Skeletal muscle tissue (tissue), 3 donors: ENCODE measurements at regions not wholly inside any gene's neighbourhood (a gene's known extent, or its start where the extent isn't known, plus 50 kb on each side); places are given as distances from the start of the nearest gene placed in this dataset.

ENCODE experiments used
- H3K27ac ChIP-seq: one replicate; pipeline ENCODE4 v1.7.0; 2013; ENCODE audit warnings: mild to moderate bottlenecking, low read depth, low read length, inconsistent platforms
- H3K27me3 ChIP-seq, 3 donors: one replicate each; pipeline ENCODE4 v1.7.0; 2013; ENCODE audit warnings: low read length in 3 of 3; ENCODE audit not compliant: control insufficient read depth in 3 of 3, insufficient read depth in 3 of 3
- H3K36me3 ChIP-seq, 3 donors: one replicate each; pipeline ENCODE4 v1.7.0; 2013; ENCODE audit warnings: low read length in 3 of 3; ENCODE audit not compliant: control insufficient read depth in 3 of 3, insufficient read depth in 3 of 3
- H3K4me1 ChIP-seq, 3 donors: one replicate each; pipeline ENCODE4 v1.7.0; 2013; ENCODE audit warnings: low read length in 3 of 3, mild to moderate bottlenecking in 3 of 3; ENCODE audit not compliant: control insufficient read depth in 3 of 3, insufficient read depth in 3 of 3
- H3K4me3 ChIP-seq, 3 donors: one replicate each; pipeline ENCODE4 v1.7.0; 2013; ENCODE audit warnings: low read length in 3 of 3
- H3K9ac ChIP-seq, 3 donors: one replicate each; pipeline ENCODE4 v1.7.0; 2013; ENCODE audit warnings: low read length in 3 of 3, mild to moderate bottlenecking in 3 of 3, moderate library complexity in 2 of 3, low read depth in 1 of 3
- H3K9me3 ChIP-seq, 3 donors: one replicate each; pipeline ENCODE4 v1.7.0; 2013; ENCODE audit warnings: low read length in 3 of 3; ENCODE audit not compliant: control insufficient read depth in 3 of 3
- donor health status: Osteomylitis.

- Histone ChIP-seq H3K27ac (no peak overlapping the region), H3K27me3 (no peaks in the 10 kb centered on the region), H3K4me1 (no peaks in the 10 kb centered on the region)
These were observed 233.3 kb upstream of the DACH1 start for GRCh38 chr13:72100339-72100738.

GRCh38 chr13:72097568-72097967 is 230.6 kb upstream of the DACH1 start:
- Histone ChIP-seq H3K9ac (no peak overlapping the region), H3K27me3 (no peaks in the 10 kb centered on the region), H3K4me1 (no peaks in the 10 kb centered on the region), H3K4me3 (no peak overlapping the region), H3K27ac (no peak overlapping the region), H3K36me3 (no peaks in the 10 kb centered on the region), H3K9me3 (no peaks in the 10 kb centered on the region)

More at GRCh38 chr13:72100339-72100738, 233.3 kb upstream of the DACH1 start:
- Histone ChIP-seq H3K36me3 (no peaks in the 10 kb centered on the region), H3K9me3 (no peaks in the 10 kb centered on the region), H3K4me3 (no peak overlapping the region), H3K9ac (no peak overlapping the region)

- Histone ChIP-seq H3K27me3 (no peaks in the 10 kb centered on the region), H3K4me1 (no peaks in the 10 kb centered on the region), H3K9me3 (no peaks in the 10 kb centered on the region), H3K36me3 (no peaks in the 10 kb centered on the region), H3K9ac (no peak overlapping the region), H3K4me3 (no peak overlapping the region), H3K27ac (no peak overlapping the region)
These were observed 226.3 kb upstream of the DACH1 start for GRCh38 chr13:72093262-72093661.

GRCh38 chr13:72074663-72075062 is 207.7 kb upstream of the DACH1 start:
- H3K4me1 ChIP-seq = no peaks in the 10 kb centered on the region
- H3K36me3 ChIP-seq = no peaks in the 10 kb centered on the region
- H3K9me3 ChIP-seq = no peaks in the 10 kb centered on the region
- H3K27ac ChIP-seq = no peak overlapping the region
- H3K4me3 ChIP-seq = no peak overlapping the region
- no peak overlapping the region for H3K9ac ChIP-seq
- H3K27me3 ChIP-seq = no peaks in the 10 kb centered on the region

GRCh38 chr13:72072261-72072660 is 205.3 kb upstream of the DACH1 start:
- Histone ChIP-seq H3K27ac (no peak overlapping the region), H3K4me3 (no peak overlapping the region), H3K9ac (no peak overlapping the region), H3K36me3 (no peaks in the 10 kb centered on the region), H3K4me1 (no peaks in the 10 kb centered on the region), H3K9me3 (no peaks in the 10 kb centered on the region), H3K27me3 (no peaks in the 10 kb centered on the region)

GRCh38 chr13:72071713-72072112 is 204.7 kb upstream of the DACH1 start:
- H3K4me3 ChIP-seq = no peak overlapping the region
- no peaks in the 10 kb centered on the region for H3K36me3 ChIP-seq
- no peaks in the 10 kb centered on the region for H3K9me3 ChIP-seq
- no peaks in the 10 kb centered on the region for H3K27me3 ChIP-seq
- H3K9ac ChIP-seq = no peak overlapping the region
- no peaks in the 10 kb centered on the region for H3K4me1 ChIP-seq
- H3K27ac ChIP-seq = no peak overlapping the region

- Histone ChIP-seq H3K9ac (no peak overlapping the region), H3K4me3 (no peak overlapping the region), H3K9me3 (peaks cover 0 to 5% (median 0%) of the 10 kb centered on the region in 3 donors), H3K27me3 (no peaks in the 10 kb centered on the region), H3K4me1 (no peaks in the 10 kb centered on the region), H3K36me3 (no peaks in the 10 kb centered on the region), H3K27ac (no peak overlapping the region)
These were observed 195.6 kb upstream of the DACH1 start for GRCh38 chr13:72062566-72062965.

GRCh38 chr13:72061613-72062012 is 194.6 kb upstream of the DACH1 start:
- Histone ChIP-seq H3K4me1 (no peaks in the 10 kb centered on the region), H3K9me3 (peaks cover 0 to 5% (median 0%) of the 10 kb centered on the region in 3 donors), H3K9ac (no peak overlapping the region), H3K27me3 (no peaks in the 10 kb centered on the region), H3K4me3 (no peak overlapping the region), H3K27ac (no peak overlapping the region), H3K36me3 (no peaks in the 10 kb centered on the region)

- H3K27me3 ChIP-seq = no peaks in the 10 kb centered on the region
- no peaks in the 10 kb centered on the region for H3K36me3 ChIP-seq
- H3K4me1 ChIP-seq = no peaks in the 10 kb centered on the region
- no peak overlapping the region for H3K4me3 ChIP-seq
- no peak overlapping the region for H3K27ac ChIP-seq
- no peaks in the 10 kb centered on the region for H3K9me3 ChIP-seq
- H3K9ac ChIP-seq = no peak overlapping the region
These were observed 183.2 kb upstream of the DACH1 start for GRCh38 chr13:72050251-72050650.

- no peaks in the 10 kb centered on the region for H3K36me3 ChIP-seq
- no peaks in the 10 kb centered on the region for H3K4me1 ChIP-seq
- H3K27me3 ChIP-seq = no peaks in the 10 kb centered on the region
- H3K9ac ChIP-seq = no peak overlapping the region
- no peaks in the 10 kb centered on the region for H3K9me3 ChIP-seq
- no peak overlapping the region for H3K4me3 ChIP-seq
- no peak overlapping the region for H3K27ac ChIP-seq
These were observed 176.4 kb upstream of the DACH1 start for GRCh38 chr13:72043366-72043765.

- H3K9ac ChIP-seq = no peak overlapping the region
- no peak overlapping the region for H3K4me3 ChIP-seq
- no peaks in the 10 kb centered on the region for H3K36me3 ChIP-seq
- no peak overlapping the region for H3K27ac ChIP-seq
- no peaks in the 10 kb centered on the region for H3K4me1 ChIP-seq
- no peaks in the 10 kb centered on the region for H3K27me3 ChIP-seq
- no peaks in the 10 kb centered on the region for H3K9me3 ChIP-seq
These were observed 174.2 kb upstream of the DACH1 start for GRCh38 chr13:72041165-72041564.
